NCI-H2171 treated with DMSO at 0.1 percent for 48 hours (cell line): ENCODE measurements at regions not wholly inside any gene's neighbourhood (a gene's known extent, or its start where the extent isn't known, plus 50 kb on each side); places are given as distances from the start of the nearest gene placed in this dataset.
"Not testable (repeated sequence)": the region's sequence is repeated elsewhere in the genome, so short reads cannot be mapped to it uniquely, and the experiment has no call there.

Experiments
- DNase-seq: peaks from one replicate; lab custom pipeline; 2025; lab: John Stamatoyannopoulos, UW

DNA sequence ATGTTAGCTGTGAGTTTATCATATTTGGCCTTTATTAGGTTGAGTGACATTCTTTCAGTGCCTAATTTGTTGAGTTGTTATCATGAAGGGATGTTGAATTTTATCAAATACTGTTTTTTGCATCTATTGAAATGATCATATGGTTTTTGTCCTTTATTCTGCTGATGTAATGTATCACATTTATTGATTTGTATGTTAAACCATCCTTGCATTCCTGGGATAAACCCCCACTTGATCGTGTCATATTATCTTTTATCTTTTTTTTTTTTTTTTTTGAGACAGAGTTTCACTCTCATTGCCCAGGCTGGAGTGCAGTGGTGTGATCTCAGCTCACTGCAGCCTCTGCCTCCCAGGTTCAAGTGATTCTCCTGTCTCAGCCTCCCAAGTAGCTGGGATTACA is 51.9 kb upstream of the MFGE8 start:
- not testable (repeated sequence) for DNase-seq

DNA sequence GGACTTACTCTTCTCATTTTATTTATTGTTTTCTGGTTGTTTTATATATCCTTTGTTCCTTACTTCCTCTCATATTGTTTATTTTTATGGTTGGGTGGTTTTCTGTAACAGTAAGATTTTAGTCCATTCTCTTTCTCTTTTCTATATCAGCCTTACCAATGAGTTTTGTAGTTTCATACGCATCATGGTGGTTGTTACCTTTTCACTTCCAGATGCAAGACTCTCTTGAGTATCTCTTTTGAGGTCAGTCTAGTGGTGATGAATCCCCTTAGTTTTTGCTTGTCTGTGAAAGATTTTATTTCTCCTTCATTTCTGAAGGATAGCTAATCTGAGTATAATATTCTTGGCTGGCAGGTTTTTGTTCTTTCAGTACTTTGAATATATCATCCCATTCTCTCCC is 57.1 kb upstream of the MFGE8 start:
- DNase-seq, result no peak

DNA sequence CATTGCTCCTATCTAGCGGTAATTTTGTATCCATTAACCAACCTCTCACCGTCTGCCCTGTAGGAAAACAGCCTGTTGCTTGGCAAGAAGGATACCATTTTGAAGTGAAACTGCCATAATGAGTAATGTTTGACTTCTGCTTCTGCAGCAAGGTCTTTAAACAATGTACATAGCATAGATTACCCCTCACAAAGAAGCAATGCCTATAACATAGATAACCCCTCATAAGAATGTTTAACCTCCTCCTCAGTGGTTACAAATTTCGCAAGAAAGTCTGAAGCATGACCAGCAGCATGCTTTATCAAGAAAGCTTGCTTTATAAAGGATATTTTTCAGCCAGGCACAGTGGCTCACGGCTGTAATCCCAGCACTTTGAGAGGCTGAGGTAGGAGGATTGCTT is 61.2 kb upstream of the MFGE8 start:
- DNase-seq, result no peak

DNA sequence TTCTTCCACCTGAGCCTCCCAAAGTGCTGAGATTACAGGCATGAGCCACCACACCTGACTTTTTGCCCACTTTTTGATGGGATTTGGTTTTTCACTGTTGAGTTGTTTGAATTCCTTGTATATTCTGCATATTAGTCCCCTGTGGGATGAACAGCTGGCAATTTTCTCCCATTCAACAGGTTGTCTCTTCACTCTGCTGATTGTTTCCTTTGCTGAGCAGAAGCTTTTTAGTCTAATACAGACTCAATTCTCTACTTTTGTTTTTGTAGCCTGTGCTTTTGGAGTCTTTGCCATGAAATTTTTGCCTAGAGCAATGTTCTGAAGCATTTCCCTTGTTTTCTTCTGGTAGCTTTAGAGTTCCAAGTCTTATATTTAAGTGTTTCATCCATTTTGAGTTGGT is 62.7 kb upstream of the MFGE8 start:
- DNase-seq, result no peak

DNA sequence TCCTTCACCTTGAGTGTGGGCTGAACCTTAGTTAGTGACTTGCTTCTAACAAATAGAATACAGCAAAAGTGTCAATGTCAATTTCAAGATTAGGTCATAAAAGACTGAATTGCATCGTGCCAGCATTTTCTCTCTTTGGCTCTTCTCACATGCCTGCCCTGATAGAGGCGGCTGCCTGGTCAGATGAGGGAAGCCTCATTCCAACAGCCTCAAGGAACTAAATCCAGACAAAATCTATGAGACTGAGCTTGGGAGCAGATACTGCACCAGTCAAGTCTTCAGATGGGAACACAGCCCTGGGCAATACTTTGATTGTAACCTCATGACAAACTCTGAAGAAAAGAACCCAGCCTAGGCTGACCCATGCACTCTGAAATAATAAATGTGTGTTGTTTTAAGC is 63.5 kb upstream of the MFGE8 start:
- DNase-seq, result no peak

DNA sequence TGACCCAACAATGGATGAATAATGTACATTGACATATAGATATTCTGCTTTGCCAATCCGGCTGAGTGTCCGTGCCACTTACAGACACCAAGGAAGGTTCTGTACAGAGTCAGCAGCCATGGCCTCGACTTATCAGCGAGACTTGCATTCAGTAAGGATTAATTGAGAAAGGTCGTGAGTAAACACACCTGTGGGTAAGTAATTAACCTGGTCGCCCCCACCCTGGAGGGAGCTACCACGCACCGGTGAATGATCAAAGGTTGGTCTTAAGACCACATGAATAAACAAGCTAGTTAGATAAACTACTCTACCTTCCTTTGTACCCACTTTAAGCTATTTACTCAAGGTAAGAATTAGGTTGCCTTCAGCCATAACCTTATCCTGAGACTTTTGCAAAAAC is 66.5 kb upstream of the MFGE8 start:
- DNase-seq, result no peak

DNA sequence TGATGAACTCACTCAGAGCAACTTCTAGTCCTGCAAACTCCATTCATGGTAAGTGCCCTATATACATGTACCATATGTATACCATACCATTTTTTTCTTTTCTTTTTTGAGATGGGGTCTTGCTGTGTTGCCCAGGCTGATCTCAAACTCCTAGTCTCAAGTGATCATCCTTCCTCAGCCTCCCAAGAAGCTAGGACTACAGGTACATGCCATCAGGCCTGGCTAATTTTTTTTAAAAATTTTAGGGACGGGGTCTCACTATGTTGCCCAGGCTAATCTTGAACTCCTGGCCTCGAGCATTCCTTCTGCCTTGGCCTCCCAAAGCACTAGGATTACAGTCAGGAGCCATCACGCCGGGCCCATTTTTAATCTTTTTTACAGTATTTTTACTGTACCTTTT is 67.3 kb upstream of the MFGE8 start:
- DNase-seq, result no peak

DNA sequence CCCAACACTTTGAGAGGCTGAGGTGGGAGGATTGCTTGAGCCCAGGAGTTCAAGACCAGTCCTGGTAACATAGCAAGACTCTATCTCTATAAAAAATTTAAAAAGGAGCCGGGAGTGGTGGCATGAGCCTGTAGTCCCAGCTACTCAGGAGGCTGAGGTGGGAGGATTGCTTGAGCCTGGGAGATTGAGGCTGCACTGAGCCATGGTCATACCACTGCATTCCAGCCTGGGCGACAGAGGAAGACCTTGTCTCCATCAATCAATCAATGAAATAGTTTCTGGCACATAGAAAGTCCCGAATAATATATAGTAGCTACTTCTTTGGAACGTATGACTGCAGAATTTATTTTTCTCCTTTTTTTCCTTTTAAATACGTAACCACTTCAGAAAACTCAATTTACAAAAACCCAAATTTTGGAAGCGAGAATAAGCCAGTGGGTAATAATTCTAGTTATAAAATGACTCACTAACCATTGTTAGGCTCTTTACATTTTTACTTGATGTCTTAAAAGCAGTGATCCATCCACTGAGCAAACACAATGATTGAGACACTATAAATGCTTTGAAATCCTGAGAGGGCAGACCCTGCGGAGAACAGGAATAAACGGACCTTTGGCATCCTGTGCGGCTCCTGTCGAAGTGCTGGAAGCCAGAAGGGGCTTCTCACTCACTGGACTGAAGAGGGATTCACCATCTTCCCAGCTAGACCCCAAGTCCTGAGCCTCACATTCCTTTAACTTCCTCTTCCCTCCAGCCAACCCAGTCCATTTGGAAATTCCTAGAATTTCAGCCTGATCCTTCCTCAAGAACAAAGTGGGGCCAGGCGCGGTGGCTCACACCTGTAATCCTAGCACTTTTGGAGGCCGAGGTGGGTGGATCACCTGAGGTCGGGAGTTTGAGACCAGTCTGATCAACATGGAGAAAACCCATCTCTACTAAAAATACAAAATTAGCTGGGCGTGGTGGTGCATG is 68.4 kb upstream of the MFGE8 start:
- DNase-seq, result no peak

DNA sequence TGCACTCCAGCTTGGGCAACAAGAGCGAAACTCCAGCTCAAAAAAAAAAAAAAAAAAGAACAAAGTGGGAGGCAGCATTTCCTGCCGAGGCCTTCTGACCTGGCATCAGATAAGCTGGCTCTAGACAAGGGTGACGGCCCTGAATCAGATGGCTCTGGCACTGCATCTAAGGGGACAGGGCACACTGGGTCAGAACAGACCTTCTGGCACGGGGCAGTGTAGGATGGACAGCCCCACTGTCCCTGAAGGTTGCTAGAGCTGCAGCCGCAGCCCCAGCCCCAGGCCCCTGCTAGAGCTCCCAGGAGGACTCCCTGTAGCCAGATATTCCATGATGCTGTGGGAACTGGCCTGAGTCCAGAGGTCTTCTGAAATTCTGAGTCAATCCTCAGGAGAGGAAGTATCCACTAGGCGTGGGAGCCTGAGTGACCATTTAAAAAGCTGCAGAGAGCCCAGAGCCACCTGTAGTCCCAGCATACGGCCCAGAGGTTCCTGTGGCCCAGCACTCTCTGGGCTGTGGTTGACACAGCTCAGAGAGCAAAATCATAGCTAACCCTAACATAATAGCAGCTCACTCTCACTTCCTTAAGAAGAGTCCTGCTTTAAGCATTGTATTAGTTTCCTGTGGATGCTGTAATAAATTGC is 69.2 kb upstream of the MFGE8 start:
- DNase-seq, result no peak

DNA sequence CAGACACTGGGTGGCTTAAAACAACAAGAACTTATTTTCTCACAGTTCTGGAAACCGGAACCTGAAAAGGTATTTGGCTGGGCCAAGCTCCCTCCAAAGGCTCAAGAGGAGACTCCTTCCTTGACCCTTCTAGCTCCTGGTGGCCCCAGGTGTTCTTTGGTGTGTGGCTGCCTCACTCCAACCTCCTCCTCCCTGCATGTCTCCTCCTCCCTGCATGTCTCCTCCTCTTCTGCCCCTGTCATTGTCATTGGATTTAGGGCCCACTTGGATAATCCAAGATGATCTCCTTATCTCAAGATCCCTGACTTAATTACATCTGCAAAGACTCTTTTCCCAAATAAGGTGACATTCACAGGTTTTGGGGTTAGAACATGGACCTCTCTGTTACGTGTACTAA is 69.8 kb upstream of the MFGE8 start:
- DNase-seq, result no peak

DNA sequence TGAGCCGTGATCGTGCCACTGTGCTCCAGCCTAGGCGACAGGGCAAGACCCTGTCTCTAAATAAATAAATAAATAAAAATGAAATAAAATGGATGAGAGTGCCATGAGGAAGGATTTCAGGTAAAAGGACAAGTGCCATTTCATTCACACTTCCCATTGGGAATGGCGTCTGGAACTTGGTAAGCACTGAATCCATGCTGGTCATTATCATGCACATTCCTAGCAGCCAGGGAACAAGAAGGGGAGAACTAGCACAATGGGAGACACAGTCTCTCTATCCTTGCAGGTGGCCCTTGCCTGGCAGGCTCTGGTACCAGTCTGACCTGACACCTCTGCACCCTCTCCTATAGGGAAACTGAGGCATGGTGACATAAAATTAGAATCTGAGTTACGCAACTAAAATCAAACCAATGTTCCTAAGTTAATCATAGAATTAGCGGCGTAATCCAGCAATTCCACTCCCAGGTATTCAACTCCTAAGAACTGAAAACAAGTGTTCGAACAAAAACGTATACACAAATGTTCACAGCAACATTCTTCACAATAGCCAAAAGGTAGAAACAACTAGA is 70.8 kb upstream of the MFGE8 start:
- DNase-seq, result no peak

DNA sequence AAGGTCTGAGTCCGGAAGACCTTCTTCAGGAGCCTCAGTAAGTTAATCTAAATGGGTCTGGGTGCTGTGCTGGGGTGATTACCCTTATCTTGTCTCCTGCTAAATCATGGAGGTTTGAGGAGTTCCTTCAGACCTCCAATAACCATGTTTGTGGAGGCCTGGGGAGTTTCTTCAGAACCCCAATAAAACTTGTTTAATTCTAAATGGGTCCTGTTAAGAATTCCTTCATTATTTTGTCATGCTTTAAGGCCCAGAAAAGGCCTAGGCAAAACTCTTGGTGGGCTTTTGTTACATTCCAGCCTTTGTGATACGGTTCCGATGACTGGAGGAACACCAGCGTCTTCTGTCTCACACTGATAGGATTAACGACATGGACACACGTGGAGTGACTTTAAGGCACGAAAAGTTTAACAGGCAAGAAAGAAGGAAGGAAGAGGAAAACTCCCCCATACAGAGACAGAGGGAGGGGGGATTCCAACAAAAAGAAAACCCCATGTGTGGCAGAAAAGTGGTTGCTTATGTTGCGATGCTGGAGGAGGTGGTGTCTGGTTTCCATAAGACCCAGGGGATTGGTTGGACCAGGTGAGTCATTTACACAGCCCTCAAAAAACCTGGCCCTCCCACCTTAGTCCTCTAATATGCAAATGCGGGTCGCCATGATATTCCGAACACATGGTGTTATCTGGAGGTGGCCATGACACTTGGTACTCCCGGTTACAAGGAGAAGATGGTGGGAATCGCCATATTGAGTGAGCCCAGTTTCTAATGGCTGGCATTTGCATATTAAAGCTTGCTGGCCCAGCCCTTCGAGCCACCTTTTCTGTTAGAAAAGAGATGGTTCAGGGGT is 72.6 kb upstream of the MFGE8 start:
- DNase-seq, result peak; percentile 64

DNA sequence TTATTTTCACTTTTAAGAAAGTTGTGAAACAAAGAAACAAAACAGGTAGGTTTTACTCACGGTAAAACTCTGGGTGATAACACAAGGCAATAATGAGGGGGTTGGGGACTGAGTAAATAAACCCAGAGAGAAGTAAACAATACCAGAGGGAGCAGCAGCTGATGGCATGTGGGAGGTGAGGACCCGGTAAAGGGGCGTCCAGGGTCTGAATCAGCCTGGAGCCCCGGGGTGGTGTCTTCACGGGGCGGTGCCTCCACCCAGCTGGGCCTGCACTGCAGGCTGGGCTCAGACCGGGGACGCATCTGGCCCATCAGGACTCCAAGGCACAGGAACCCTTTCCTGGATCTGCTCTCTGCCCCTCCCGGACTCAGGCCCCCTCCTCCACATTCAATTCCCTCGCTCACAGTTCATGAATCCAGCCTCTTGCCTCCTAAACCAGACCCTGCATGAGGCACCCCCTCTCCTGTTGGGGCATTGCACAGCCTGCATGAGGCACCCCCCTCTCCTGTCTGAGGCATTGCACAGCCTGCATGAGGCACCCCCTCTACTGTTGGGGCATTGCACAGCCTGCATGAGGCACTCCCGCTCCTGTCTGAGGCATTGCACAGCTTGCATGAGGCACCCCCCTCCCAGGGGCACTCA is 73.9 kb upstream of the MFGE8 start:
- DNase-seq, result no peak

DNA sequence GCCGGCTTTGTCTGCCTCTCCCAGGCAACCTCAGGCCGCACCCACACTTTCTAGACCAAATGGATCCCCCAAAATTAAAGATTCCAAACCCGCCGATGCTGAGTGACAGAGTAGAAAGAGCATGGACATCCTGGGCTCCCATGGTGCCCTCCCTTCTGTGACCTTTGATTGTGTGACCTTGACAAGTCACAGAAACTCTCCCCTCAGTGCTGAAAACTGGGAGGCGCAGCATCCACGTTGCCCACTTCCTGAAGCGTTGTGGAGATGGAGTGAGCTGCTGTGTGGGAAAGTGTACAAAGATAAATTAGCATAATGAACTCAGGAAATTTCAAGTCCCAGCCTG is 74.4 kb upstream of the MFGE8 start:
- no peak for DNase-seq

DNA sequence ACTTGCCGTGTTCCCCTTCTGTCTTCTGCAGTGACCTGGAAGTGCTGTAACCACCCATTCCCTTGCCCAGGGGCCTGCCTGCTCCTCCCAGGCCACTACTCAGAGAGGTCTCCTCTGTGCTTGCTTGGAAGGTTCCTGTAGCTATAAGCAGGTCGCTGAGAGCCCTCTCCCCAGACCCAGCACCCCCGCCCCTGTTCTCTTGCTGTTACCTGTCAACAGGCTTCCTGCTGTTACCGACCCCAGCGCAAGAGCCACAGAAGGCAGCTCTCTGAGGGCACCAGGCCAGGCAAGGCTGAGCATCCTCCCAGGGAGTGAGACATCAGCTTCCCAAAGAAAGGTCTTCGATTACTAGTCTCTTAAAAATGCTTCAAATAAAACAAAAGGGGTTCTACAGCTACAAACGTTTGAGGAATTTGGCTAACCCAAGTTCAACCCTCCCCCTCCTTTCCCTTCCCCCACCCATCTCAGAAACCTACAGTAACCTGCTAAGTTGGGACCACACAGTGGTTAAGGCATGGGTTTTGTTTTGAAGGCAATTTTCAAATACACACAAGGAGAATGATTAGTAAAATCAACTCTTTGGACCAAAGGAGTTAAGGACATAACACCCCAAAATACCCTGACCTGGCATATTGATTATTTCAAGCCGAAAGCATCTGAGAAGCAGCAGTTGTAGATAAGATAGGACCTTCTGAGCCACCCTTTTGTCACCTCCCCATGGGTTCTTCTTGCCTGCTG is 74.9 kb upstream of the MFGE8 start:
- DNase-seq, result no peak

DNA sequence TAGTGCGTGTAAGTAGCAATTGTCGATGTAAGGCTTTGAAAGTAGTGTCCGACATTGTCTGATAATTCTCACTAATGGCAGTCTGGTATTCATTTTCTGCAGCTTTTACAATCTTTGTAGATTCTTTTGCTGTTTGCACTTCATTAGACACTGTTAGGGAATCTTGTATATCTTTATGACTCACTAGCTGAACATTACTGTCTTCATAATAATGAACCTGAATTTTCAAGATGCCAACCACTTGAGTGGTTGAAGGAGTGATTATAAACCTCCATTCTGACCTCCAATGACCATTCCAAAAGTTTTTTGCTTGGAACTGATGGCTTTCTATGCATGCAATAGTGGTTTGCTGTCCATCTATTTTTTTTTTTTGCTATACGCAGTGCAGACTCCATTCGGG is 76.4 kb upstream of the MFGE8 start:
- DNase-seq, result no peak

DNA sequence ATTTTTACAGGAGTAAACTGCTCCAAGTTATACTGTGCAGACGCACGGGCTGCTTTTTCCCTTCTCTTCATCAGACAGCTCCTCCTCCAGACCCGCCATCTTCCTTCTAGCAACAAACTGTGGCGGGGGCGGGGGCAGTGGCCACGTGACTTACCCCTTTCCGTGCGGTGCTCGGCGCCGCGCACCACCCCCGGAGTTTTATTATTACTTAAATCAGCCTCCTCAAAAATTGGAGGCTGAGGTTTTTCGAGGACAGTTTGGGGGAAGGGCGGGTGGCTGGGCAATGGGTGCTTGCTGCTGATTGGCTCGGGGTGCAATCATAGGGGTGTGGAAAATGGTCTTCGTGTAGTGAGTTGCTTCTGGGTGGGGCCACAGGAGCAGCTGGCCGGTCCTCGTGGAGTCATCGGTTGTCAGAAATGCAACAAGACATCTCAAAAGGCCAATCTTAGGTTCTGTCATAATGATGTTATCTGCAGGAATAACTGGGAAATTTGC is 77.1 kb upstream of the MFGE8 start:
- DNase-seq, result no peak

DNA sequence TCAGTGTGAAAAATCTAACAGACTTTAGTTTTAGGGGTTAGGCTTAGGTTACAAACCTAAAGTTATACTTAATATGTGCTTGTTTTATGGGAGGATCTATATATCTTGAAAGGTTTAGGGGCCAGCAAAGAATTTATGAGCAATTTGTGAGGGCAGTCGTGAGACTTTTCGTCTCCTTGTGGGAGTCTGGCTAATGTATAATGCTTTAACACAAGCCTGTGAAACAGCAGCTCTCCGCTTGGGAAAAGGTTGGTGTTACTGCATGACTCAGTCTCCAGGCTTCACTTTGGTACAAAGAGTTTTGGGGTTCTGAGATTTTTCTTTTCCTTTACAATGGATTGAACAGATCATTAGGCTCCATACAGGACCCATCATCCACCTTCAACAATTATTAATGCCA is 79.0 kb upstream of the MFGE8 start:
- DNase-seq, result no peak

DNA sequence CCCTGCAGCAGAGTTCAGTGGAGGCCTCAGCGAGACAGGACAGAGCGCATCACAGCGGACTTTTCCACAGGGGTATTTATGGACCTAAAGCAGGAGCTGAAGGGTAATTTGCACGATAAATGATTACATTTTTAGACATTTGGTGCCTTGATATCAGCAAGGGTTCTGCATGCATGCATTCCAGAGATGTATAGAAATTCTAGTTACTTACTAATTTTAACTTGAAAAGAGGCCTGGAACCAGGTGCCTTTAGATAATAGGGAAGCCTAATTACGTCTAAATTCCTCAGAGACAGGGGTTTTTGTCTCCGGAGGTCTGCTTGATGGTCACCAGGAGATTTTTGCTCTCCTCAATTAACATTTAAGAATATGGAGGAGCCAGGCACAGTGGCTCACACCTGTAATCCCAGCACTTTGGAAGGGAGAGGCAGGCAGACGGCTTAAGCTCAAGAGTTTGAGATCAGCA is 79.8 kb upstream of the MFGE8 start:
- DNase-seq, result no peak

DNA sequence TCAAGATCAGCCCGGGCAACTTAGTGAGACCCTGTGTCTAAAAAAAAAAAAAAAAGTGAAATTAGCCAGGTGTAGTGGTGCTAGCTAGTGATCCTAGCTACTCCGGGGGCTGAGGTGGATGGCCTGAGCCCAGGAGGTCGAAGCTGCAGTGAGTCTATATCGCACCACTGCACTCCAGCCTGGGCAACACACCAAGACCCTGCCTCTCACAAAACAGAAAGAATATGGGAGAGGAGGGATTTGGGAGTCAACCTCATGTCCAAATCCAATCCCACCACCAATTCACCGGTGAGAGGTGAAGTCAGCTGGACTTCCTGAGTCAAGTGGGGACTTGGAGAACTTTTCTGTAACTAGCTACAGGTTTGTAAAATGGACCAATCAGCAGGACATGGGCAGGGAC is 80.5 kb upstream of the MFGE8 start:
- no peak for DNase-seq

DNA sequence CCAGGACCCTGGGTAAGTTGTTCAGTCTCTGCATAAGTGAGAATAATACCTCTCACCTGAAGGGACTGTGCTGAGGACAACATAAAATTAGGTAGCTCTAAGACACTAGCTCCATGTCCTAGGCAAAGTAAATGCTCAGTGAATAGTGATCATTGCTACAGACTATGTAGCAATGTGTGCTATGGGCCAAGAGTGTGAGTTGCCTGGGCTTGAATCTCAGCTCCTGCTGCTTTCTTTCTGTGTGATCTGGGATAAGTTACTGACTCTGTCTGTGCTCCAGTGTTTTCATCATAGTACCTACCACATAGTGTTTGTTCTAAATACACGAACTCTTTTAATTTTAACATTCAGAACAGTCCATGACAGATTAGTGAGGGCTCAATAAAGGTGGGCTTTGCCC is 81.1 kb upstream of the MFGE8 start:
- DNase-seq, result no peak
